ENCODE measurements at regions not wholly inside any gene's neighbourhood (a gene's known extent, or its start where the extent isn't known, plus 50 kb on each side); places are given as distances from the start of the nearest gene placed in this dataset.

DNA sequence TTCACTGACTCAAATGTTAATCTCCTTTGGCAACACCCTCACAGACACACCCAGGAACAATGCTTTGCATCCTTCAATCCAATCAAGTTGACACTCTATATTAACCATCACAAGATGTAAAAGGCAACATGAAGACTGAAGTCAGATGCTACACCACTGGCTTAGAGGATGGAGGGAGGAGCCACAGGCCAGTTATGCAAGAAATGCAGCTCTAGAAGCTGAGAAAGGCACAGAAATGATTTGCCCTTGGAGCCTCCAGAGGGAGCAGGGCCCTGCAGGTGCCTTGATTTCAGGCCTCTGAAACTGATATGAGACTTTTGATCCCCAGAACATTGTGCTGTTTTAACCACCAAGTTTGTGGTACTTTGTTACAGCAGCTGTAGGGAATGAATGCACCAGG is 276.3 kb downstream of the KCNS3 start:
- Histone ChIP-seq H3K4me1 (ENCODE audit: control insufficient read depth in 1 of 2, insufficient read depth in 2 of 2, low read length in 2 of 2) (no peaks in the 10 kb centered on the region), H3K27ac (ENCODE audit: low read length) (no peak overlapping the region), H3K27me3 (ENCODE audit: low read depth, low read length) (no peaks in the 10 kb centered on the region)

DNA sequence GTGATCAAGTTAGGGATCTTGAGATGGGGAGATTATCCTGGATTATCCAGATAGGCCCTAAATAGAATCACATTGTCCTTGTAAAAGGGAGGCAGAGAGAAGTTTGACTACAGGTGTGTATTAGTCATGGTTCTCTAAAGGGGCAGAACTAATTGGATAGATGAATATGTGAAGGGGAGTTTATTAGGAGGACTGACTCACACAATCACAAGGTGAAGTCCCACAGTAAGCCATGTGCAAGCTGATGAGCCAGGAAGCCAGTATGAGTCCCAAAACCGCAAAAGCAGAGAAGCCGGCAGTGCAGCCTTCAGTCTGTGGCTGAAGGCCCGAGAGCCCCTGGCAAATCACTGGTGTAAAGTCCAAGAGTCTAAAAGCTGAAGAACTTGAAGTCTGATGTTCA is 275.8 kb downstream of the KCNS3 start:
- H3K27ac ChIP-seq (ENCODE audit: low read length), result no peak overlapping the region
- no peaks in the 10 kb centered on the region for H3K4me1 ChIP-seq (ENCODE audit: control insufficient read depth in 1 of 2, insufficient read depth in 2 of 2, low read length in 2 of 2)
- H3K9me3 ChIP-seq (ENCODE audit: control insufficient read depth in 1 of 2, low read length in 2 of 2), result no peaks in the 10 kb centered on the region
- no peak overlapping the region for H3K4me3 ChIP-seq (ENCODE audit: low read depth in 1 of 2, low read length in 2 of 2)
- H3K36me3 ChIP-seq (ENCODE audit: control insufficient read depth in 1 of 2, insufficient read depth in 2 of 2, low read length in 2 of 2), result no peaks in the 10 kb centered on the region
- no peaks in the 10 kb centered on the region for H3K27me3 ChIP-seq (ENCODE audit: low read depth, low read length)

More for the DNA sequence above, 276.3 kb downstream of the KCNS3 start:
- no peaks in the 10 kb centered on the region for H3K9me3 ChIP-seq (ENCODE audit: control insufficient read depth in 1 of 2, low read length in 2 of 2)
- H3K4me3 ChIP-seq (ENCODE audit: low read depth in 1 of 2, low read length in 2 of 2), result no peak overlapping the region
- no peaks in the 10 kb centered on the region for H3K36me3 ChIP-seq (ENCODE audit: control insufficient read depth in 1 of 2, insufficient read depth in 2 of 2, low read length in 2 of 2)

DNA sequence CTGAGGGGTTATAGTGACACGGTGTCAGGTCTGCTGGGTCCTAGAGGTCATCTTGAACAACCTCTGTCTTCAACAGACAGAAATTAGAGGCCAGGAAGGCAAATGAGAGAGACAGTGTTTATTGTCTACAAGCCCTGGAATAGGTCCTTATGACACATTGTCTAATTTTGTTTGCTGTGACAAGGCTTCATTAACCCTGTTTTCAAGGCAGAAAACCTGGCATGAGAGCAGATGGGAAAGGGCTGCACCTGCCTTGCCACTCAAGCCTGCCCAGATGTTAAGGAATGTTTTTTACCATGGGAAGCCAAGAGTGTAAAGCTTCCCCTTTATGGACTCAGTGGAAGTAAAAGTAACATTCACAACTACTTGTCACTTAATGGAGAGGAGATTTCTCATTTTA is 275.3 kb downstream of the KCNS3 start:
- H3K4me3 ChIP-seq (ENCODE audit: low read depth in 1 of 2, low read length in 2 of 2), result no peak overlapping the region
- no peak overlapping the region for H3K27ac ChIP-seq (ENCODE audit: low read length)
- H3K9me3 ChIP-seq (ENCODE audit: control insufficient read depth in 1 of 2, low read length in 2 of 2), result no peaks in the 10 kb centered on the region
- H3K4me1 ChIP-seq (ENCODE audit: control insufficient read depth in 1 of 2, insufficient read depth in 2 of 2, low read length in 2 of 2), result no peaks in the 10 kb centered on the region
- no peaks in the 10 kb centered on the region for H3K36me3 ChIP-seq (ENCODE audit: control insufficient read depth in 1 of 2, insufficient read depth in 2 of 2, low read length in 2 of 2)
- no peaks in the 10 kb centered on the region for H3K27me3 ChIP-seq (ENCODE audit: low read depth, low read length)

DNA sequence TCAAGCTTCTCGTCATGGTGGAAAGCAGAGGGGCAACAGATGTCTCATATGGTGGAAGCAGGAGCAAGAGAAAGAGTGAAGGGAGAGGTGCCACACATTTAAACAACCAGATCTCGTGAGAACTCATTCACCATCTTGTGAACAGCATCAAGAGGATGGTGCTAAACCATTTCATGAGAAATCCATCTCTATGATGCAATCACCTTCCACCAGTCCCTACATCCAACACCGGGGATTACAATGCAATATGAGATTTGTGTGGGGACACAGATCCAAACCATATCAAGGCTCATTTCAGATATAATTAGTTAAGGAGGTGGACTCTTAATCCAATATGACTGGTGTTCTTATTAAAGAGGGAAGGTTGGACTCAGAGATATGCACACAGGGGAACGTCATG is 272.8 kb downstream of the KCNS3 start:
- H3K4me3 ChIP-seq (ENCODE audit: low read depth in 1 of 2, low read length in 2 of 2), result no peak overlapping the region
- H3K4me1 ChIP-seq (ENCODE audit: control insufficient read depth in 1 of 2, insufficient read depth in 2 of 2, low read length in 2 of 2), result no peaks in the 10 kb centered on the region
- H3K9me3 ChIP-seq (ENCODE audit: control insufficient read depth in 1 of 2, low read length in 2 of 2), result no peaks in the 10 kb centered on the region
- H3K36me3 ChIP-seq (ENCODE audit: control insufficient read depth in 1 of 2, insufficient read depth in 2 of 2, low read length in 2 of 2), result no peaks in the 10 kb centered on the region
- no peaks in the 10 kb centered on the region for H3K27me3 ChIP-seq (ENCODE audit: low read depth, low read length)
- H3K27ac ChIP-seq (ENCODE audit: low read length), result no peak overlapping the region

DNA sequence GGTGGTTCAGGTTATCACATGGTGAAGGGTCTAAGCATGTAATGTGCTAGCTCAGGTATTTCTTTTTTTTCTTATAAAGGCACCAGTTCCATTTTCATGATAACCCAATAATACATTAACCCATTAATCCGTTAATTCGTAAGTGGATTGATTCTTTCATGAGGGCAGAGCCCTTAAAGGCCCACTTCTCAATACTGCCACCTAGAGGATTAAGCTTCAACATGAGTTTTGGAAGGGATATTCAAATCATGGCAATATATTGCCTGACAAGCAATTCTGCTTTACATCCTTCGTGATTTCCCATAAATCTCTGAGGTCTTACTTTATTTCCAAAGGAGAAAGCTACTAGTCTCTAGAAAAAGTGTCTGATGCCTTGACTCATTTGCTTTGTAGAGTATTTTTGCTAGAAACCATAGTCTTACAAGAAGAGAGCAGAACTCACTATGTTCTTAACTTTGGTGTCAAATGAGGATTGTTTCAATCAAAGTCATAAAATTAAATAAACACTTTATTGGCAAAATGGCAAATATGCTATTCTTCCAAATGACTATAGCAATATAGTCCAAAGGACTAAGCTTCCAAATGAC is 271.3 kb downstream of the KCNS3 start:
- Histone ChIP-seq H3K4me3 (ENCODE audit: low read depth in 1 of 2, low read length in 2 of 2) (no peak overlapping the region), H3K4me1 (ENCODE audit: control insufficient read depth in 1 of 2, insufficient read depth in 2 of 2, low read length in 2 of 2) (no peaks in the 10 kb centered on the region), H3K36me3 (ENCODE audit: control insufficient read depth in 1 of 2, insufficient read depth in 2 of 2, low read length in 2 of 2) (no peaks in the 10 kb centered on the region), H3K27me3 (ENCODE audit: low read depth, low read length) (no peaks in the 10 kb centered on the region), H3K9me3 (ENCODE audit: control insufficient read depth in 1 of 2, low read length in 2 of 2) (no peaks in the 10 kb centered on the region), H3K27ac (ENCODE audit: low read length) (no peak overlapping the region)

DNA sequence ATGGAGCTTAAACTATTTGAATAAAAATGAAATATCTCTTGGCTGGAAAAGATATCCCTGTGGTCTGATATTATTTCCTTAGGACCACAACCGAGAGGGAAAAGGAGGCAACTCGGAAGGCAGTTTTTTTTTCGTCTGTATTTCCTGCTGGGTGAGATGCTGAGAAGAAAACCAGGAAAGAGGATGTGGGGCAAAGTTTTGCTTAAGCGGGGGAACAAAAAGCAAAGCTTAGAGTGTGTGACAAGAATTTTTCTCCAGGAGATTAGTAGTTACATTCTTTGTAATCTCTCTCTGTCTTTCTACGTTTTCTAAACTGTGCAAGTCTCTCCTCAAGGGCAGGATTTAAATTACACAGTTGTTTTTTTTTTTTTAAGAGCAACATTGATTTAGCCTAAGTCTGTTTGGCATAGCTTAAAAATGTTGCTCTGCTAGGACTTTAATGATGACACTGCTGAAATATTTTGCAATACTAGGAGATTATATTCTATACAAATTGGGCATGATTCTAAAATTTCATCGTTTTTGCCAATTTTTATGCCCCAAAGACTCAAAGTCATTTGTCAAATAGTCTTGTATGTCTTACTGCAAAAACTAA is 258.5 kb downstream of the KCNS3 start:
- Histone ChIP-seq H3K4me1 (ENCODE audit: control insufficient read depth in 1 of 2, insufficient read depth in 2 of 2, low read length in 2 of 2) (no peaks in the 10 kb centered on the region), H3K4me3 (ENCODE audit: low read depth in 1 of 2, low read length in 2 of 2) (no peak overlapping the region), H3K27me3 (ENCODE audit: low read depth, low read length) (no peaks in the 10 kb centered on the region), H3K27ac (ENCODE audit: low read length) (no peak overlapping the region), H3K36me3 (ENCODE audit: control insufficient read depth in 1 of 2, insufficient read depth in 2 of 2, low read length in 2 of 2) (no peaks in the 10 kb centered on the region), H3K9me3 (ENCODE audit: control insufficient read depth in 1 of 2, low read length in 2 of 2) (peaks cover 0 to 4% of the 10 kb centered on the region in 2 donors)

GRCh38 chr2:18133310-18133709 is 254.8 kb downstream of the KCNS3 start:
- H3K27ac ChIP-seq (ENCODE audit: low read length), result no peak overlapping the region
- H3K36me3 ChIP-seq (ENCODE audit: control insufficient read depth in 1 of 2, insufficient read depth in 2 of 2, low read length in 2 of 2), result no peaks in the 10 kb centered on the region
- H3K4me3 ChIP-seq (ENCODE audit: low read depth in 1 of 2, low read length in 2 of 2), result no peak overlapping the region
- no peaks in the 10 kb centered on the region for H3K27me3 ChIP-seq (ENCODE audit: low read depth, low read length)
- H3K9me3 ChIP-seq (ENCODE audit: control insufficient read depth in 1 of 2, low read length in 2 of 2), result no peaks in the 10 kb centered on the region
- no peaks in the 10 kb centered on the region for H3K4me1 ChIP-seq (ENCODE audit: control insufficient read depth in 1 of 2, insufficient read depth in 2 of 2, low read length in 2 of 2)

- Histone ChIP-seq H3K27me3 (ENCODE audit: low read depth, low read length) (no peaks in the 10 kb centered on the region), H3K4me3 (ENCODE audit: low read depth in 1 of 2, low read length in 2 of 2) (no peak overlapping the region), H3K36me3 (ENCODE audit: control insufficient read depth in 1 of 2, insufficient read depth in 2 of 2, low read length in 2 of 2) (no peaks in the 10 kb centered on the region), H3K4me1 (ENCODE audit: control insufficient read depth in 1 of 2, insufficient read depth in 2 of 2, low read length in 2 of 2) (no peaks in the 10 kb centered on the region), H3K9me3 (ENCODE audit: control insufficient read depth in 1 of 2, low read length in 2 of 2) (no peaks in the 10 kb centered on the region), H3K27ac (ENCODE audit: low read length) (no peak overlapping the region)
These were observed 254.2 kb downstream of the KCNS3 start for GRCh38 chr2:18132697-18133096.

- no peak overlapping the region for H3K4me3 ChIP-seq (ENCODE audit: low read depth in 1 of 2, low read length in 2 of 2)
- H3K9me3 ChIP-seq (ENCODE audit: control insufficient read depth in 1 of 2, low read length in 2 of 2), result no peaks in the 10 kb centered on the region
- H3K27me3 ChIP-seq (ENCODE audit: low read depth, low read length), result no peaks in the 10 kb centered on the region
- H3K36me3 ChIP-seq (ENCODE audit: control insufficient read depth in 1 of 2, insufficient read depth in 2 of 2, low read length in 2 of 2), result no peaks in the 10 kb centered on the region
- no peak overlapping the region for H3K27ac ChIP-seq (ENCODE audit: low read length)
- H3K4me1 ChIP-seq (ENCODE audit: control insufficient read depth in 1 of 2, insufficient read depth in 2 of 2, low read length in 2 of 2), result no peaks in the 10 kb centered on the region
These were observed 253.3 kb downstream of the KCNS3 start for GRCh38 chr2:18131761-18132160.

GRCh38 chr2:18129348-18129747 is 250.9 kb downstream of the KCNS3 start:
- H3K4me1 ChIP-seq (ENCODE audit: control insufficient read depth in 1 of 2, insufficient read depth in 2 of 2, low read length in 2 of 2), result no peaks in the 10 kb centered on the region
- no peaks in the 10 kb centered on the region for H3K36me3 ChIP-seq (ENCODE audit: control insufficient read depth in 1 of 2, insufficient read depth in 2 of 2, low read length in 2 of 2)
- no peaks in the 10 kb centered on the region for H3K27me3 ChIP-seq (ENCODE audit: low read depth, low read length)
- no peaks in the 10 kb centered on the region for H3K9me3 ChIP-seq (ENCODE audit: control insufficient read depth in 1 of 2, low read length in 2 of 2)
- no peak overlapping the region for H3K4me3 ChIP-seq (ENCODE audit: low read depth in 1 of 2, low read length in 2 of 2)
- no peak overlapping the region for H3K27ac ChIP-seq (ENCODE audit: low read length)

DNA sequence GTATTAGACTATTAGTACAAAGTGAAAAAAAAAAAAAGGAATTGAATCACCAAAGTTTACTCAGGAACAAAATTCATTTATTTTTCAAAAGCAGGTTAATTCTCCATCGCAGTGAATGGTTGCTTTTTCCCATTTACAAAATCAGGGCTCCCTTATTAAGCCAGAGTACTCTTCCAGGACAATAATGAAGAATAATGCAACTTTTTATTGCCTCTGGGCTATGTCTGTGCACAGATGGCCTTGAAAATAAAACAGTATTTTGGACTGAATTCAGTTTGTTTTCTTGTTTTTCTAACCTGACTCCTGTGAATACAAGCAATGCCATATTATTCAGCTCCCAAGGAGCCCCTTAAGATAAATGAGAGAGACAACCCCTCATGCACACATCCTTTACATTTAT is 246.8 kb downstream of the KCNS3 start:
- H3K36me3 ChIP-seq (ENCODE audit: control insufficient read depth in 1 of 2, insufficient read depth in 2 of 2, low read length in 2 of 2), result no peaks in the 10 kb centered on the region
- H3K4me3 ChIP-seq (ENCODE audit: low read depth in 1 of 2, low read length in 2 of 2), result no peak overlapping the region
- no peak overlapping the region for H3K27ac ChIP-seq (ENCODE audit: low read length)
- no peaks in the 10 kb centered on the region for H3K4me1 ChIP-seq (ENCODE audit: control insufficient read depth in 1 of 2, insufficient read depth in 2 of 2, low read length in 2 of 2)
- H3K9me3 ChIP-seq (ENCODE audit: control insufficient read depth in 1 of 2, low read length in 2 of 2), result no peaks in the 10 kb centered on the region
- H3K27me3 ChIP-seq (ENCODE audit: low read depth, low read length), result no peaks in the 10 kb centered on the region

Data from muscle layer of duodenum (tissue), 2 donors.